IPS-15b (cell line): ENCODE measurements at regions not wholly inside any gene's neighbourhood (a gene's known extent, or its start where the extent isn't known, plus 50 kb on each side); places are given as distances from the start of the nearest gene placed in this dataset.
"Not testable (repeated sequence)": the region's sequence is repeated elsewhere in the genome, so short reads cannot be mapped to it uniquely, and the experiment has no call there.

Experiments used
- H3K27me3 ChIP-seq: one replicate; pipeline ENCODE4 v1.6.1; 2013; ENCODE audit warnings: low read length; ENCODE audit not compliant: control insufficient read depth, insufficient read depth
- H3K36me3 ChIP-seq: one replicate; pipeline ENCODE4 v1.6.1; 2013; ENCODE audit warnings: low read length; ENCODE audit not compliant: control insufficient read depth, insufficient read depth
- H3K4me1 ChIP-seq: one replicate; pipeline ENCODE4 v1.6.1; 2013; ENCODE audit warnings: mild to moderate bottlenecking, low read length; ENCODE audit not compliant: control insufficient read depth, insufficient read depth
- H3K4me3 ChIP-seq: one replicate; pipeline ENCODE4 v1.5.1; 2013; ENCODE audit warnings: low read depth, low read length
- H3K9ac ChIP-seq: one replicate; pipeline ENCODE4 v1.6.1; 2013; ENCODE audit warnings: low read depth, mild to moderate bottlenecking, low read length
- H3K9me3 ChIP-seq: one replicate; pipeline ENCODE4 v1.6.1; 2013; ENCODE audit warnings: mild to moderate bottlenecking, low read length; ENCODE audit not compliant: control insufficient read depth, insufficient read depth

DNA sequence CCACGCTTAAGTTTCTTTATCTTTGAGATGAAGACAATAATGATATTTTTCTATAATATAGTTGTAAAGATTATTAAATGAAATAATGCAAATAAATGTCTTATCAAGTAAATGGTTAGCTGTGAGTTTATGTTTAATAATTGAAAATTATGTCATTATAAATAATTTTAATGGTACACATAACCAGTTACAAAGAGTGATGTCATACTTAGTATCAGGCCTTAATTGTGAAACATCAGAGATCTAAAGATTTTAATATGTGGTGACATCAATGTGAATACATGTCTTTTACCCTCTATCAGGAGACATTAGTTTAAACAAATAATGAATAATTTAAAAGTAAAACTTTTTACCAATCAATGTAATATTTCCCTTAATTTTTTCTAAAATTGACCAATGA, 63.8 kb upstream of the P2RY1 start:
- H3K27me3 ChIP-seq = no peaks in the 10 kb centered on the region
- no peaks in the 10 kb centered on the region for H3K9me3 ChIP-seq
- no peak overlapping the region for H3K9ac ChIP-seq
- no peak overlapping the region for H3K4me3 ChIP-seq
- H3K36me3 ChIP-seq = no peaks in the 10 kb centered on the region
- no peaks in the 10 kb centered on the region for H3K4me1 ChIP-seq

- no peaks in the 10 kb centered on the region for H3K9me3 ChIP-seq
- no peak overlapping the region for H3K4me3 ChIP-seq
- H3K9ac ChIP-seq = no peak overlapping the region
- H3K27me3 ChIP-seq = no peaks in the 10 kb centered on the region
- H3K4me1 ChIP-seq = no peaks in the 10 kb centered on the region
- H3K36me3 ChIP-seq = no peaks in the 10 kb centered on the region
Measured at GRCh38 chr3:152772674-152773225, 62.2 kb upstream of the P2RY1 start.

DNA sequence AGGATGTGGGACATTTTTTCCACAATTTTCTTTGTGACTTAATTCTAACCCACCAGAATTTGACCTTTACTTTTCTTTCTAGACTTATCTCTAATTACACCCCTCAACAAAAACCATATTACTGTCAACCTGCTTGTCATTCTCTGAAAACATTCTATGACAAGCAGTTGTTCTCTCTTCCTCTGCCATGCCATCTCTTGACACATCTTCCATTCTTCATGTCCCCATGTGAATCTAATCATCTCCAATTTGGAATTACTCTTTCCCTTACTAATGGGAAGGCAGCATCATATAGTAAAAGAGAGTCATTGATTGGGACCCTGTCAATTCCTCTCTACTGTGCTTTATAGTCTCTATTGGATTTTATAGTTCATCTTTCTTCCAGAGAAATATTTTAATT, 61.3 kb upstream of the P2RY1 start:
- Histone ChIP-seq H3K36me3 (no peaks in the 10 kb centered on the region), H3K9ac (no peak overlapping the region), H3K27me3 (no peaks in the 10 kb centered on the region), H3K4me3 (no peak overlapping the region), H3K4me1 (no peaks in the 10 kb centered on the region), H3K9me3 (no peaks in the 10 kb centered on the region)

DNA sequence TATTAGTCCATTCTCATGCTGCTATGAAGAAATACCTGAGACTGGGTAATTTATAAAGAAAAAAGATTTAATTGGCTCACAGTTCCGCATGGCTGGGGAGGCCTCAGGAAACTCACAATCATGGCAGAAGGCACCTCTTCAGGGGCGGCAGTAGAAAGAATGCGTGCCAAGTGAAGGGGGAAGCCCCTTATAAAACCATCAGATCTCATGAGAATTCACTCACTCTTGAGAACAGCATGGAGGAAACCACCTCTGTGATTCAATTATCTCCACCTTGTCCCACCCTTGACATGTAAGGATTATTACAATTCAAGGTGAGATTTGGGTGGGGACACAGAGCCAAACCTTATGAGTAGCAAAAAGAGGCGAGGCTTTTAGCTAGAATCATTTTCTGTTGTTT, 60.7 kb upstream of the P2RY1 start:
- H3K9me3 ChIP-seq, H3K4me1 ChIP-seq, H3K4me3 ChIP-seq, H3K36me3 ChIP-seq, H3K9ac ChIP-seq, H3K27me3 ChIP-seq: not testable (repeated sequence)

DNA sequence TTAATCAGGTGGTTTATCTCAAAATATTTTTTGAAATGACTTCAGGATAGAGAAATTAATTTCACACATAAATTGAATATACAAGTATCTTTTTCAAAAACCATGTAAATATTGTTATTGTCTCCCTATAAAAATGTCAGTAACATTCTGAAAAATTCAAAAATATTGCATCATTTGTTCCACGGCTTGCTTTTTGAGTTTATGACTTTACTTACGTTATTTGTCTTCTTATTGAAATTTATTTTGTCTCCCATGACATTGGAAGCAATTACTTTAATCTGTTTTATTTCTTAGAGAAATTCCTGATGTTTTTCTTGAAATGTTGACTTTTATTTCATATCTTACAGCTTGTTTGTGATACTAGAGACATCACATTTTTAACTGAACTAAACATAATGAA, 56.9 kb upstream of the P2RY1 start:
- H3K4me3 ChIP-seq = no peak overlapping the region
- H3K36me3 ChIP-seq = no peaks in the 10 kb centered on the region
- no peaks in the 10 kb centered on the region for H3K9me3 ChIP-seq
- no peaks in the 10 kb centered on the region for H3K4me1 ChIP-seq
- H3K27me3 ChIP-seq = no peaks in the 10 kb centered on the region
- H3K9ac ChIP-seq = no peak overlapping the region

DNA sequence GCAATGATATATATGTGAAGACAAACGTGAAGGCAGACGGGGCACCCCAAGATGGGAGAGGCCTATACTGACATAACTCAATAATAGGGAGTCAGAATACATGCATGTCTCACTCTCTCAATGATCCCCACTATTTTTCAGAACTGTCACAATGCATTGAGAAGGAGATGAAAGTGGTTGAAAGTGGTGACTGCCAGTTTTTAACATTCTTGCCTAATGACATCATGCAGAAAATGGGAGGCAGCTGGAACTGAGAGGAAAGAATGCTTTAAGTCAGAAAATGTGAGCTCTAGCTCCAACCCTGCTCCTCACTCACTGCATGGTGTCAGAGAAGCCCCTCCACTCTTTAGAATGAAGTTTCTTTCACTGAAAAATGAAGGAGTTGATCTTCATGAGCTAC, 55.3 kb upstream of the P2RY1 start:
- Histone ChIP-seq H3K9me3 (no peaks in the 10 kb centered on the region), H3K36me3 (no peaks in the 10 kb centered on the region), H3K9ac (no peak overlapping the region), H3K4me3 (no peak overlapping the region), H3K4me1 (no peaks in the 10 kb centered on the region), H3K27me3 (no peaks in the 10 kb centered on the region)

DNA sequence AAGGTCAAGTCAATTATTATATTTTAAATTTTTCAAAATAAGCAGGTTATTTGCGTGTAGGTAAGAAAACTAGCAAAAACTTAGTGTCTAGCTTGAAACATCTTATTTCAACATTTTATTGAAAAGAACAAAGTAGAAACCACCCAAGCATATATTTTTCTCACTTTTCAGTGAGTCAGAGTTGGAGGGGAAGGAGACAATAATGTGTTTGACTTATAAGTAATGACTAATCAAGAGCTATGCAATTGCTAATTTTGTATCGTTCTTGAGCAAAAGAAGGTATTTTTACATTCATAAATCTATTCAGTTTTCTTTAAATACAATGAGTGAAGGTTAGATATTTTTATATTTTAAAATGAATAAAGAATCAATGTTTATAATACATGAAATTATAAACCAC, 54.4 kb upstream of the P2RY1 start:
- Histone ChIP-seq H3K9me3 (no peaks in the 10 kb centered on the region), H3K27me3 (no peaks in the 10 kb centered on the region), H3K4me1 (no peaks in the 10 kb centered on the region), H3K36me3 (no peaks in the 10 kb centered on the region), H3K9ac (no peak overlapping the region), H3K4me3 (no peak overlapping the region)

DNA sequence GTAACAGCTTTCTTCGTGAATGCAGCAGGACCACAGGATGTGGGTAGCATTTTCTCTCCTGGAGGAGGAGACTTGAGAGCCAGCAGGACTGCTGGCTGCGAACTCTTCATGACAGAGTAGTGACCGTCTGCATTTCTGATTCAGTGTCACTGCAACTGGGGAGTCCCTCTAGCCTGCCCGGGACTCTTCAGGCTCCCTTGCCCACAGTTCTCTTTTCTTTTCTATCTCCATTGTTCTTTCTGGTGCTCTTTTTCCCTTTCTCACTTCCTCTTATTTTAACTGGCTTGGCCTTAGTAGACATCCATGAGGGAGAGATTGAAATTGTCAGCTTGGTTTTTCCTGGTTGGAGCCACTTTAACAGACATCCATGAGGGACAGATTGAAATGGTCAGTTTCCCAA, 49.9 kb upstream of the P2RY1 start:
- H3K9me3 ChIP-seq = no peaks in the 10 kb centered on the region
- H3K9ac ChIP-seq = no peak overlapping the region
- no peak overlapping the region for H3K4me3 ChIP-seq
- H3K36me3 ChIP-seq = no peaks in the 10 kb centered on the region
- H3K27me3 ChIP-seq = no peaks in the 10 kb centered on the region
- no peaks in the 10 kb centered on the region for H3K4me1 ChIP-seq
